ENCODE measurements at regions not wholly inside any gene's neighbourhood (a gene's known extent, or its start where the extent isn't known, plus 50 kb on each side); places are given as distances from the start of the nearest gene placed in this dataset.
"Not testable (repeated sequence)": the region's sequence is repeated elsewhere in the genome, so short reads cannot be mapped to it uniquely, and the experiment has no call there.

DNA sequence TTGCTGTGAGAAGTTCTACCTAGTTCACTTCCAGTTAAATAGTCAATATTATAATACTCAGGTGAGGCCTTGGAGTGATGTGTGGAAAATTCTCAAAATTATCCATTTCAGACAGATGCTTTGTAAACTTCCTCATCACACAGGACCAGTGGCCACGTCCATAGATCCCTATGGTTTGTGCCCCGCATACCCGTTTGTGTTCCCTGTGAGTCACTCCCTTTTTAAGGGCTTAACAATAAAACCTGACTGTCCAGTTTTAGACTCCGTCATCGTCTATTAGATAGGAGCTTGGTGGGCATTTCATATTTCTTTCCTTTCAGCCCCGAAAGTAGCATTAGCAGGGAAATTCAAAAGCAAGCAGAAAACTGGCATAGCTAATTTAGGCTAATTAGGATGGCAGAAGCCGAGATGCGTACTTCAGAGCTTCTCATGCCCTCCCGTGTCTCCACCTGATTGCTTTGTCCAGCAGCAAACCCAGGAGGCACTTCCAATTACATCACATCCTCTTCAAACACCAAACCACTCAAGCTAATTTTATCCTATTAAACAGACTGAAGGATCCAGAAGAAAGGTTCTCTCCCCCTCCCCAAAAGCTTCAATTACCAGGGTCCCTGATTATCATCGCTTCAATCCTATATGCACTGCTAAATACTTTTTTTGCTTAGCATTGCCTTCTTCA, 186.6 kb upstream of the OTX2 start:
- DNase-seq (ENCODE audit: low read depth in 3 of 3) = no peak

DNA sequence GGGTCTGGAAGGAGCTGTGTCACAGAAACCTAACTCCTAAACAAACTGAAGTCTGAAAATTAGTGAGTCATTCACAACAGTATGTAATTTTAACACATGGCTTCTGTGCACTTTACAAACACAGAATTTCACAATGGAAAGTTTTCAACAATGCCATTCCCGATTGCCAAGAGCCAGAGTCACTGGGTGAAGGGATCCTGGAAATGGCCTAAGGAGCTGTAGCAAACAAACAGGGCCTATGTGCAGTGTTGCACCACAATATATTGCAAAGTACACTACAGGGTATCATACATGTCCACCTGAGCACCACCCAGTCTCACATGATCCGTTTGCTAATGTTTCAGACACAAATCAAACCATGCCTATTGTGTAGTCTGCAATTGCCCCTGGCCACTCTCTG, 184.7 kb upstream of the OTX2 start:
- DNase-seq (ENCODE audit: low read depth in 3 of 3) = no peak

DNA sequence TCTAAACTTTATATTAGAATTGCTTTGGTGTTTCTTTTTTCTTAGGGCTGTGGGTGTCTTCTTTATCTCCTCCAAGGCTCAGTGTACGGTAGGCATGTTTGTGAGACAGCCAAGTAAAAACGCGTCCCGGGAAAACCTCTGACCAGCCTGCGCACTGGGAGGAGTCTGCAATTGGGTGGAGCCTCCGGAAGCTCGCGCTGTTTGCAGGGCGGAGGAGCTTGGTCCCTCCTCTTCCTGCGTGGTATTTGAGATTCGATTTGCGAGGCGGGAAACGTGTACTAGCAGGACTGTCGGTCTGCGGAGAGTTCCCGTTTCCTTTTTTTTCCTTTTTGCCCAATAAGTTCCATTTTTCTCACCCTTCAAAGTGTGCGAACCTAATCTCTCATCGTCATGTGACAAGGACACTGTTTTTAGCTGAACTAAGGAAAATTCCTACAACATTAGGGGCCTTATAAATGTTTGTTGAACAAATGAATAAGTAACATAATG, 182.1 kb upstream of the OTX2 start:
- DNase-seq (ENCODE audit: low read depth in 3 of 3) = no peak

DNA sequence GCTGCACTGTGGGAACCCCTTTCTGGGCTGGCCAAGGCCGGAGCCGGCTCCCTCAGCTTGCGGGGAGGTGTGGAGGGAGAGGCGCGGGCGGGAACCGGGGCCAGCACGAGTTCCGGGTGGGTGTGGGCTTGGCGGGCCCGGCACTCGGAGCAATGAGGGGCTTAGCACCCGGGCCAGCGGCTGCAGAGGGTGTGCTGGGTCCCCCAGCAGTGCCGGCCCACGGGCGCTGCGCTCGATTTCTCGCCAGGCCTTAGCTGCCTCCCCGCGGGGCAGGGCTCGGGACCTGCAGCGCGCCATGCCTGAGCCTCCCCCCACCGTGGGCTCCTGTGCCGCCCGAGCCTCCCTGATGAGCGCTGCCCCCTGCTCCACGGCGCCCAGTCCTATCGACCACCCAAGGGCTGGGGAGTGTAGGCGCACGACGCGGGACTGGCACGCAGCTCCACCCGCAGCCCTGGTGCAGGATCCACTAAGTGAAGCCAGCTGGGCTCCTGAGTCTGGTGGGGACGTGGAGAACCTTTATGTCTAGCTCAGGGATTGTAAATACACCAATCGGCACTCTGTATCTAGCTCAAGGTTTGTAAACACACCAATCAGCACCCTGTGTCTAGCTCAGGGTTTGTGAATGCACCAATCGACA, 180.8 kb upstream of the OTX2 start:
- DNase-seq (ENCODE audit: low read depth in 3 of 3) = not testable (repeated sequence)

DNA sequence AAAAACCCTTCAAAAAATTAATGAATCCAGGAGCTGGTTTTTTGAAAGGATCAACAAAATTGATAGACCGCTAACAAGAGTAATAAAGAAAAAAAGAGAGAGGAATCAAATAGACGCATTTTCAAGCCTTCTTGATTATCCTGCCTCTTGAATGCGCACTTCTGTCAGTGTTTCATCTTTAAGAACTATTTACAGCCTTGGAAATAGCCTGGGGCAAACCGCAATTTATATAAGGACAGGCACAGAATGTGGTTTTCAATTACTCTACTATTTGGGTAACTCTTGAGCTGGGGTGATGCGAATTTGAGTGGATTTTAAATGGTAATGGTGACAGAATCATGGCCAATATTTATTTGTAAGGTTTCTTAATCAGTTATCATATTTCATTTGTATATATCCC, 179.1 kb upstream of the OTX2 start:
- DNase-seq (ENCODE audit: low read depth in 3 of 3) = no peak

DNA sequence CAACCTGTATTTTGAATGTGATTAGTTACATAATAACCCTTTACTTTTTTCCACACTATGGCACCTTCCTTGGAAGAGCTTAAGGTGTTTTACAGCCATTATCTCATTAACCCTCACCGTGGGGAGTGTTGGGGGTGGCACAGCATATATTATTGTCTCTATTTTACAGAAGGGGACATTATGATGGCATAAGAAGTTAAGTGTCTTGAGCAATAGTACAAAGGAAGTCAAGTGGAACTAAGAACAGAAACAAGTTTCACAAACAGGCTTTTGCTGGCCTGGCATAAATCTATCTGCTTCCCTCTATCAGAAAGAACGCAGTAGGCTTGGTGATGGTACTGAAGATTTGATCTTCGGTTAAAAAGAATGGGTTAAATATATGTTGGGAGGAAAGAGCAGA, 169.7 kb upstream of the OTX2 start:
- DNase-seq (ENCODE audit: low read depth in 3 of 3) = no peak

DNA sequence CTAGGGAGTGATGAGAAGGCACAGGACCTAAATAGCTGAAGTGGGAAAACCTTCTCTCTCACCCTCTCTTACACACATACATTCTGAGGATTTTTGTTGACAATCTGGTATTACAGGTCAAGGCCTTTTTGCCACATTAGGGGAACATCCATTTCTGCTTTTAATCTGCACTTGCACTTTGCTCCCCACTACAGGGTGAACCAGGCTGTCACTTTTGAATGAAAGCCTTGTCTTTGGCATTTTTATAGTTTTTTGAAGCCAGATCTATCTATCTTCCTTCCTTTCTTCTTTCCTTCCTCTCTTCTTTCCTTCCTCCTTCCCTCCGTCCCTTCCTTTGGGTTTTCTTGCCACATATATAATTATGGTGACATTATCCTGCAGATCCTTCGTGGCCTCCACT, 165.9 kb upstream of the OTX2 start:
- no peak for DNase-seq (ENCODE audit: low read depth in 3 of 3)

DNA sequence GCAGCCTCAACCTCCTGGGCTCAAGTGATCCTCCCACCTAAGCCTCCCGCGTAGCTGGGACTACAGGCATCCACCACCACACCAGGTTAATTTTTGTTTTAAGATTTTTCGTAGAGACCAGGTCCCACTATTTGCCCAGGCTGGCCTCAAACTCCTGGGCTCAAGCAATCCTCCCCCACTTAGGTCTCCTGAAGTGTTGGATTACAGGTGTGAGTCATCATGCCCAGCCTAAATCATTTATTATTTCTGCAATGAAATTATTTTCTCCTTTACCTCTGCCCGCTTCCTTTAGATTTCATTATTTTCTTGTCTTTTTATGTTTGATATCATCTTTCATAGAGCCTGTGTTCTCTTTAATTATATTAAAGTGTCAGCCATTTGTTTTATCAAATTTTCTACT, 165.2 kb upstream of the OTX2 start:
- no peak for DNase-seq (ENCODE audit: low read depth in 3 of 3)

DNA sequence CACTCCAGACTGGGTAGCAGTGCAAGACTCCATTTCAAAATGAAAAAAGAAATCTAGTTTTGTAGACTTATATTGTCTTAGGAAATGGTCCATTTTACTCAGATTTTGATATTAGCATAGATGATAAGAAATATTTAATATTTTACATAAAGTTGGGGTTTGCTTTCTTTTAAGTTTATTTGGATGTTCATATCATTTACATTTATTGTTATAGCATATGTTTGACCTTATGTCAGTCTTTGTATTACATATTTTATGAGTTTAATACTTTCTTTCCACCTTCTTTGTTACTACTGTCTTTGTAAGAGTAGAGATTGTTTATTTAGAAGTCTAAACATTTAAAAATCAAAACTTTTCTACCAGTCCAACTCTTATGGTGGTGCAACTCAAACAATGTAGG, 162.7 kb upstream of the OTX2 start:
- DNase-seq (ENCODE audit: low read depth in 3 of 3) = no peak

DNA sequence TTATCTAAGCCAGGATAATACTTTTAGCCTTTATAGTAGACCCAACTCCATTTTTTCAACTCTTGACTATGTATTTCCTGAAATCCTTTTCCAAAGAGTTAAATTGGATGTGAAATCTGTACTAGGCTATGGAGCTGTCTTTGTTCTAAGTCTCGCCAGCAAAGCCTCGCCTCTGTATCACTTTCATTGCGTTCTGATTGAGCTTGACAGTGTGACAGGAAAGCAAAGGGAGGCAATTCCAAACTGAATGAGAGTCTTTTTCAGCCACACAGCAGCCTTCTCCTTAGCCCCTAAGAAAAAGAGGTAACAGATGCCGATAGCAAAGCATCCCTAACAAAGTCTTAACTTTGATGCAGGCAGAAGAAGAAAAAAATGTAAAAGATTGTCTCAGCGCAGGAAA, 154.6 kb upstream of the OTX2 start:
- no peak for DNase-seq (ENCODE audit: low read depth in 3 of 3)

DNA sequence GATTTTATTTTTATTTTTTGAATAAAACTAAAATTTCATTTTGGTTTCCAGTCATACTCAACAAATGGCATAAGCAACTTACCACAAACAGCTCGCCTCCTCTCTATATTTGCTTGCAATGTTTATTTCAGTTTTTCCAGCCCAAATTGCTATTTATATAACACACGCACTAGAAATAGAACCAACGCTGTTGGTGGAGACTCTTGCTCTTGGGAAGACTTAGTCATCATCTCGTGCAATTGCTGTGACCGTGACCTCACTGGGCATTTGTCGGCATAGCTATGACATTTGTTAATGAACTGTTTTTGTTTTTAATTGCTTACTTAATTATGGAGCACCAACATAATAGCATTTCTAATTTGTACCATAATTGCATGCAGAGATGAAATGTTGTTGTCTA, 153.1 kb upstream of the OTX2 start:
- DNase-seq (ENCODE audit: low read depth in 3 of 3) = no peak

DNA sequence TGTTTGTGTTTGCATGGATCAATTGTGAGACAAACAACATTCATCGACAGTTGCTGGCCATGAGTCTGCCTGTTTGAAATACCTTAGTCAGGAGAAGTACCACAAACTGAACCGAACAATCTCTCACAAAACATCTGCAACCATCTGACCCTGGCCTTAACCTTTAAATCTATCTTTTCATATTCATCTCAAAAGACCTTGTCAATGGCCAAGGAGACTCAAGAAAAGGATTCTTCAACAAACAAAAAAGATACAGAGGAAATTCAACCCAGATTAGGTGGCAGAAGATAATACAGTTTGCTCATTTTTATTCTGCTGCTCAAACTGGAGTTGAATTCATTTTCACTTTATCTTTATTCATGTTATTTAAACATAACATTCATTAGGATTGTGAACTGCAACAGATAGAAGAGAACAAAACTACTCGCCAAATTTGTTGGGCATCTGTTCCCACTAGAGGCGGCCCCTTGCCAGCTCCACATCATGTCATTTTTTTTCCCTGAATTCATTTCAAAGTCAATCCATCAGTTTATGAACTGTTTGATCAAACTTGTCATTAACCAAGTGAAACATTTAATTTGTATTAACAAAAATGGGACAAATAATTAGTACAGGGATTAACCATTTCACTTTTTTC, 152.3 kb upstream of the OTX2 start:
- DNase-seq (ENCODE audit: low read depth in 3 of 3) = no peak

DNA sequence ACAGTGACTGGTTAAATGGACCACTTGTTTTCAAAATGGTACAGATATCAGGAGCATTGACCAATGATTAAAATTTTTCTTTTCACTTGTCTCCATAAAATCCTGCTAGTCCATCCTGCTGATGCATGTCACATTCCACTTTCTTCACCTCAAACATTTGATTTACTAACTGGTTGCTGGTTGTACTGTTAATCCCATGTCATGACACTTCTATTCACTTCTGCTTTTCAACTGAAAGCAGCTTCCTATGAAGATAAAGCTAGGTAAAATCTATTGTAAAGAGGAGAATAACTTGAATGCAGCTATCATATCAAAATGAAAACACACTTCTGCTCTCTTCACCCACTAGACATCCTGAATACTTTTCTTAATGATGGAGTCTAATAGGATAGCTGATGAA, 149.6 kb upstream of the OTX2 start:
- no peak for DNase-seq (ENCODE audit: low read depth in 3 of 3)

DNA sequence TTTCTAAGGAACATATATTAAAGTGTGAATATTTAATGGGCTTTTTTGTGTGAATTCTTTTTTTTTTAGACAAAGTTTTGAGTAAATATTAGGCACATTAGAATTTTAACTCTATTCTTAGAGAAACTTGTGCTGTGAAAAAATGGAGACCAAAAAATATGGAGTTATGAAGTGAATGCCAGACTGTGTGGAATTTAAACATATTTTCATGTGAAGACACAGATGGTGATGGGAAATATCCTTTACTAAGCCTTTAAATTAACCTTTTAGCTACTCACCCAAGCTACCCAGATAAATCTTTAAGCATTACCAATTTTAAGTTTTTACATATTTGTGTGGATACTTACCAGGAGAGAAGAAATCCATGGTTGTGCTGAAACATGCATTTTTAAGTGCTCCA, 148.8 kb upstream of the OTX2 start:
- no peak for DNase-seq (ENCODE audit: low read depth in 3 of 3)

DNA sequence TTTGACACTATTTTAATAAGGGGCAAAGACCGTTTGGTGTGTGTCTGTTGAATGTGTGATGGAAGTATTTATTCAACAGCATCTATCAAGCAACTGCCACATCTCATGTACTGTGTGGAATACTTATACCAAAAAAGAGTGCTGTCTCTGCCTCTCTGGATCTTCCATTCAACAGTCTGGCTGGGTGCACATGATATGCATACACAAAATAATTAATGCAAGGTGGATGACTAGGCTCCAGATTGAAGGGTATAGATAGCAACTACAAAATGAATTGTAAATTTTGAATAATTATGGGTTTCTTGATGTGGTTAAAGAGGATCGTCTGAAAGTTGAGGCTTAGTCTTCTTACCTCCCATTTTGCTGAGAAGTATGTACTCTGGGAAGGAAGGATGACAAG, 145.9 kb upstream of the OTX2 start:
- DNase-seq (ENCODE audit: low read depth in 3 of 3) = no peak

DNA sequence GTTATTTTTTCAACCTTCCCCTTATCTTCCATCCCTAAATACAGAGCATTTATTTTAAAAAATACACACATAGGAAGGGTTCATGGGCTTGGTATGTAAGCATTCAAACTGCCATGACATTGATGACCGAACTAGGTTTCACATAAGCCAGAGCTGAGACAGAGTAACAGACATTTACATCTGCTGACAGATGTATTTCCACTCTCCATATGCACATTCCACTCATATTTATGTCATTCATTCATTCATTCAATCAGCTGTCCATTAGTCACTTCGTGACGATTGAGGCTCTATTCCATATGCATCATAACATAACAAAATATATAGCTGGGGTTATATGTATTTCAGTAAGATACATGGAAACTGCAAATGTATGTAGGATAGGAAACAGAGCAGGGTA, 145.5 kb upstream of the OTX2 start:
- no peak for DNase-seq (ENCODE audit: low read depth in 3 of 3)

DNA sequence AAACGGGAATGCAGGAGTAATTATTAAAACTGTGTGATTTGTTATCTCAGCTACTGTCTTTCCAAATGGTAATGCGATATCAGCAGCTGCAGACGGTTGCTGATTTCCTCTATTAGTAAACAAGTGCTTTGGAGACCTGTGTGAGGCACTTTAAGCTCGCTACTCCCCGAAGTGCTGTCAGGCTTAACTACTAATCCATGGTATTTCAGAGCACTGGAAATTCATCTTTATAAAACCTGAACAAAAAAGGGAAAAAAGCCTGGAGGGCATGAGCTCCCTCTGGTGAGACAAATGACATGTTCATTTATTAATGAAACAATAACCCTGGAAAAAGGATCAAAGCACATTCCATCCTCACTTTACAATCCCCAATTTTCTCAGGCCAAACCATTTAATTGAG, 143.6 kb upstream of the OTX2 start:
- no peak for DNase-seq (ENCODE audit: low read depth in 3 of 3)

DNA sequence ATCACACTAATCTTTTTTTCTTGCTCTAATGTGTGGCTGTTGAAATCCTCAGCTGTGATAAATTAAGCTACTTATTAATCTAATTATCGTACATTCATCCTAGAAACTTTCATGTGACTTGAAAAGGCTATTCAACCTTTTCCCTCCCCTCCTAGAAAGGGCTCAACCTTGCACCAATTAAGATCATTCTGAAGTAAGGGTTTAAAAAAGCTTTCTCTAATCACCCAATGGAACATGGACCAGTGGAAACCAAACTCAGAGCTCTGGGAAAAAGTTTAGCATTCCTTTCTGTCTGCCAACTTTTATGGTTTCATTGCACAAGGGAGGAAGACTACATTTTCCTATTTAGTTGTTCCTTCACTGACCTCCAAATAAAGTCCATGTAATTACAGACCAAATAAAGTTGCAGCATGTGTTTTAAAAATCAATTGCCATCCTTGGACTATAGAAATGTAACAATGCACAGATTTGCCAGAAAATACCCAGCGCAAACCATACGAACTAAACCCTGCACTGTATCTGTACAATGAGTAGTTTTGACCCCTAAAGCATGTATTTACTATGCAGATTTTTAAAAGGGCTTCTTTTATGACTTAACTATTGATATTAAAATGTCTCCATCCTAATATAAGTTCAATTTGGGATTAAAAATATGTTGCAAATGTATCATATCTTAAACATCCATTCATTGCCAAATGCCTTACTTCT, 142.6 kb upstream of the OTX2 start:
- DNase-seq (ENCODE audit: low read depth in 3 of 3) = no peak

DNA sequence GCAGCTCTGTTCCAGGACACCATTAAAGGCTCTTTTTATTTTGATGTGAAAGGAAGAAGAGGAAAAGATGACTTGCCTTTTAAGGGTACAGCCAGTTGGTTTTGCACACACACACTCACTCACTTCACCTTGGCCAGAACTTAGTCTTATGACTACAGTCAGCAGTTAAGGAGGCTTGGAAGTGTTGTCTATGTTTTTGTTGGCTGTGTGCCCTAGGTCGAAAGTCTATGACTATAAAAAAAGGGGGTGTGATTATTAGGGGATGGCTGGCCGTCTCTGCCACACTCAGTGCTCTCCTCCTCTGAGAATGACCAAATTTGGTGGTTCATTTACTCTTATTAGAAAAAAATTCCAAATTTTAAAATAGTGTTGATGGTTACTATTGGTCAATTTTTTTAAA, 139.5 kb upstream of the OTX2 start:
- no peak for DNase-seq (ENCODE audit: low read depth in 3 of 3)

DNA sequence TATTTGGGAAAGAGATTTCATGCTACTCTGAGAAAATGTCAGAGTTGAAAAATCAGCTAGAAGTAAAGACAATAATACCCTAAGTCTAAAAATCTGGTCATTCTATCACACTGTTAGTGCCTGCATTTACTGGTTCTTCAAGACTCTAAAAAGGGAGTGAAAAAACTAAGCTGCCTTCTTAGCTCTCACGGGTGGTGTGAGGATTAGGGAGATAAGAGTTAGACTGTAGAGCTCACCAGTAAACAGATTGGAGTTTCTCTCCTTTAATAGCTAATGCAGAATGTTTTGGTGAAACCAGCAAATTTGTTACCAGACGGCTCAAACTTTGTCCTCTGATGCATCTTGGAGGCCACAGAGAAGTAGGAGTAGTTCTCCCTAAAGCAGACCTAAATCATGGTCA, 135.0 kb upstream of the OTX2 start:
- DNase-seq (ENCODE audit: low read depth in 3 of 3) = no peak

DNA sequence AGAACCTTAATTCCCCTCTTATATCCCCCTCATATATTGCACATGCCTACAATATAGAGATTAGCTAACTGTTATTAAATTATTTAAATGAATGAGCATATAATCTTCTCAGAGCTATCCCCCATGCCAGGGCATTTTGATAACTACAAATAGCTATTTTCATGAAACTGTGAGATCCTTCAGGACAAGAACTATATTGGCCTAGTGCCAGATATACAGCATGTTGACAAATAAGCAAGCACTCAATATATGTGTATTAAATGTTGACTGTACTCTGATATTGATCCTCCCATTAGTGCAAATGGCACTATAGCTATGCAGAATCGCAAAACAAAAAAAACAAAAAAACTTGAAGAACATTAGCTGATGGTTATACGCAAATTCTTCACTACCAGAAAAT, 134.1 kb upstream of the OTX2 start:
- DNase-seq (ENCODE audit: low read depth in 3 of 3) = no peak

DNA sequence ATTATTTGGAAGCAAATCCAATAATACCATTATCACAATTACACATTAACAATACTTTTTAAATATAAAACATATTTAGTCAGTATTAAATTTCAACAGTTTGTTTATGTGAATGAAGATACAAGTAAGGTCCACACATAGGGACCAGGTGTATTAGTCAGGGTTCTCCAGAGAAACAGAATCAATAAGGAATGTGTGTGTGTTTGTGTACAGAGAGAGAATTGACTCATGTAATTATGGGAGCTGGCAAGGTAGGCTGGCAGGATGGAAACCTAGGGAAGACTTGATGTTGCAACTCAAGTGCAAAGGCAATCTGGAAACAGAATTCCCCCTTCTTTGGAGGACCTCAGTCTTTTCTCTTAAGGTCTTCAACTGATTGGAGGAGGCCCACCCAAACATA, 123.2 kb upstream of the OTX2 start:
- DNase-seq (ENCODE audit: low read depth in 3 of 3) = no peak

Measured in stimulated activated CD4-positive, alpha-beta T cell treated with anti-CD3 and anti-CD28 coated beads, TNF-alpha, amount 100 ng/mL, for 24 hours (primary cell).